H9 (cell line): ENCODE measurements at regions not wholly inside any gene's neighbourhood (a gene's known extent, or its start where the extent isn't known, plus 50 kb on each side); places are given as distances from the start of the nearest gene placed in this dataset.

ENCODE experiments used
- DNase-seq: peaks from one replicate; pipeline ENCODE4 v3.0.0-alpha.2; 2017
- H2AFZ ChIP-seq: one replicate; pipeline ENCODE4 v1.6.1; 2013; ENCODE audit warnings: mild to moderate bottlenecking, low read length, control low read depth, moderate library complexity
- H2AK5ac ChIP-seq: 2 replicates; pipeline ENCODE4 v1.6.1; 2013; ENCODE audit warnings: low read length, control low read depth, mixed read lengths; ENCODE audit not compliant: insufficient read length
- H2BK120ac ChIP-seq: one replicate; pipeline ENCODE4 v1.6.1; 2013; ENCODE audit warnings: low read depth, mild to moderate bottlenecking, low read length, control low read depth, inconsistent platforms; ENCODE audit not compliant: poor library complexity, severe bottlenecking
- H2BK12ac ChIP-seq: 2 replicates; pipeline ENCODE4 v1.6.1; 2013; ENCODE audit warnings: low read length, control low read depth, mixed read lengths, low read depth; ENCODE audit not compliant: insufficient read length
- H2BK15ac ChIP-seq: 2 replicates; pipeline ENCODE4 v1.6.1; 2013; ENCODE audit warnings: low read depth, low read length, control low read depth
- H2BK20ac ChIP-seq: one replicate; pipeline ENCODE4 v1.6.1; 2013; ENCODE audit warnings: low read depth, mild to moderate bottlenecking, low read length, control low read depth, inconsistent platforms; ENCODE audit not compliant: poor library complexity, severe bottlenecking
- H2BK5ac ChIP-seq: 2 replicates; pipeline ENCODE4 v1.6.1; 2013; ENCODE audit warnings: low read length, control low read depth, mixed read lengths; ENCODE audit not compliant: insufficient read length
- H3K14ac ChIP-seq: 2 replicates; pipeline ENCODE4 v1.6.1; 2013; ENCODE audit warnings: low read length, control low read depth; ENCODE audit not compliant: insufficient read depth
- H3K18ac ChIP-seq: 2 replicates; pipeline ENCODE4 v1.6.1; 2013; ENCODE audit warnings: low read depth, mild to moderate bottlenecking, mixed read lengths, low read length, control low read depth; ENCODE audit not compliant: insufficient read length
- H3K23ac ChIP-seq: 2 replicates; pipeline ENCODE4 v1.6.1; 2013; ENCODE audit warnings: low read length, control low read depth, mixed read lengths, low read depth; ENCODE audit not compliant: insufficient read length
- H3K23me2 ChIP-seq: 2 replicates; pipeline ENCODE4 v1.6.1; 2013; ENCODE audit warnings: low read depth, mild to moderate bottlenecking, mixed read lengths, low read length, control low read depth; ENCODE audit not compliant: insufficient read length, poor library complexity, severe bottlenecking
- H3K27ac ChIP-seq: 2 replicates; pipeline ENCODE4 v1.5.1; 2013; ENCODE audit warnings: low read length, control low read depth, mixed read lengths, low read depth; ENCODE audit not compliant: insufficient read length
- H3K27me3 ChIP-seq: 2 replicates; pipeline ENCODE4 v1.6.1; 2013; ENCODE audit warnings: low read length, control low read depth, inconsistent platforms; ENCODE audit not compliant: insufficient read depth
- H3K4ac ChIP-seq: 2 replicates; pipeline ENCODE4 v1.6.1; 2013; ENCODE audit warnings: low read depth, mild to moderate bottlenecking, control low read depth, inconsistent platforms, low read length, moderate library complexity
- H3K4me1 ChIP-seq: 2 replicates; pipeline ENCODE4 v1.6.1; 2013; ENCODE audit warnings: low read length, control low read depth, inconsistent platforms; ENCODE audit not compliant: insufficient read depth
- H3K4me2 ChIP-seq: 2 replicates; pipeline ENCODE4 v1.6.1; 2013; ENCODE audit warnings: low read length, control low read depth, mixed read lengths; ENCODE audit not compliant: insufficient read length, insufficient read depth
- H3K56ac ChIP-seq: 2 replicates; pipeline ENCODE4 v1.6.1; 2013; ENCODE audit warnings: low read depth, mild to moderate bottlenecking, mixed read lengths, low read length, control low read depth; ENCODE audit not compliant: insufficient read length
- H3K79me1 ChIP-seq: 2 replicates; pipeline ENCODE4 v1.6.1; 2013; ENCODE audit warnings: low read depth, mild to moderate bottlenecking, moderate library complexity, low read length, control low read depth, inconsistent platforms; ENCODE audit not compliant: insufficient read depth, poor library complexity, severe bottlenecking
- H3K79me2 ChIP-seq: 2 replicates; pipeline ENCODE4 v1.6.1; 2013; ENCODE audit warnings: low read length, control low read depth, inconsistent platforms; ENCODE audit not compliant: insufficient read depth
- H3K9ac ChIP-seq: 2 replicates; pipeline ENCODE4 v1.6.1; 2013; ENCODE audit warnings: low read length, control low read depth, mixed read lengths; ENCODE audit not compliant: insufficient read length; ENCODE audit errors: extremely low read depth
- H3K9me3 ChIP-seq: one replicate; pipeline ENCODE4 v1.6.1; 2013; ENCODE audit warnings: low read depth, low read length, inconsistent platforms; ENCODE audit not compliant: control insufficient read depth
- H3T11ph ChIP-seq: one replicate; pipeline ENCODE4 v1.6.1; 2013; ENCODE audit warnings: mild to moderate bottlenecking, low read length, control low read depth, inconsistent platforms
- H4K20me1 ChIP-seq: one replicate; pipeline ENCODE4 v1.6.1; 2013; ENCODE audit not compliant: control insufficient read depth, insufficient read length, insufficient read depth
- H4K5ac ChIP-seq: 2 replicates; pipeline ENCODE4 v1.6.1; 2013; ENCODE audit warnings: low read depth, mild to moderate bottlenecking, mixed read lengths, low read length, control low read depth; ENCODE audit not compliant: insufficient read length
- H4K8ac ChIP-seq: replicated peaks from 2 replicates; pipeline ENCODE4 v1.6.1; 2013; ENCODE audit warnings: low read length, control low read depth, mixed read lengths, low read depth; ENCODE audit not compliant: insufficient read length
- H4K91ac ChIP-seq: 2 replicates; pipeline ENCODE4 v1.6.1; 2013; ENCODE audit warnings: low read depth, mild to moderate bottlenecking, moderate library complexity, mixed read lengths, low read length, control low read depth; ENCODE audit not compliant: insufficient read length
- H3K27ac Mint-ChIP-seq, 3 experiments: 2 replicates in 2 of 3; 3 replicates in 1 of 3; pipeline ENCODE4 v1.8.0; 2020 to 2021; ENCODE audit warnings: mixed read lengths in 3 of 3, mild to moderate bottlenecking in 1 of 3, moderate library complexity in 1 of 3
- H3K27me3 Mint-ChIP-seq: 2 replicates; pipeline ENCODE4 v1.8.0; 2021; ENCODE audit warnings: low read depth, mild to moderate bottlenecking, moderate library complexity, mixed read lengths
- H3K36me3 Mint-ChIP-seq, 3 experiments: 2 replicates in 2 of 3; 3 replicates in 1 of 3; pipeline ENCODE4 v1.8.0; 2020 to 2021; ENCODE audit warnings: low read depth in 3 of 3, mixed read lengths in 3 of 3; ENCODE audit not compliant: insufficient read depth in 1 of 3
- H3K4me1 Mint-ChIP-seq, 2 experiments: 2 replicates each; pipeline ENCODE4 v1.8.0; 2020; ENCODE audit warnings: mixed read lengths in 2 of 2
- H3K4me3 Mint-ChIP-seq, 2 experiments: 2 replicates in 1 of 2; 3 replicates in 1 of 2; pipeline ENCODE4 v1.8.0; 2020 to 2021; ENCODE audit warnings: mild to moderate bottlenecking in 2 of 2, mixed read lengths in 2 of 2, moderate library complexity in 1 of 2
- H3K9me3 Mint-ChIP-seq, 2 experiments: 2 replicates in 1 of 2; 3 replicates in 1 of 2; pipeline ENCODE4 v1.8.0; 2020; ENCODE audit warnings: mild to moderate bottlenecking in 2 of 2, mixed read lengths in 2 of 2, moderate library complexity in 1 of 2
- WGBS: extraction: QIAGEN DNeasy Blood & Tissue Kit; methylation state at CpG from one replicate; pipeline ENCODE4 v1.1.7; 2013; ENCODE audit warnings: missing lambda C conversion rate, low lambda C conversion rate, mixed read lengths; ENCODE audit not compliant: insufficient read length; ENCODE audit errors: extremely low coverage; 5-methylcytosine and 5-hydroxymethylcytosine counted together
- TF ChIP-seq, protein P1 (sequence below): fragments of 200-600 bp; sonication (generic); conservative IDR thresholded peaks from 3 replicates; pipeline ENCODE4 v1.8.0; 2021; ENCODE audit warnings: antibody characterized with exemption, mild to moderate bottlenecking

DNA sequence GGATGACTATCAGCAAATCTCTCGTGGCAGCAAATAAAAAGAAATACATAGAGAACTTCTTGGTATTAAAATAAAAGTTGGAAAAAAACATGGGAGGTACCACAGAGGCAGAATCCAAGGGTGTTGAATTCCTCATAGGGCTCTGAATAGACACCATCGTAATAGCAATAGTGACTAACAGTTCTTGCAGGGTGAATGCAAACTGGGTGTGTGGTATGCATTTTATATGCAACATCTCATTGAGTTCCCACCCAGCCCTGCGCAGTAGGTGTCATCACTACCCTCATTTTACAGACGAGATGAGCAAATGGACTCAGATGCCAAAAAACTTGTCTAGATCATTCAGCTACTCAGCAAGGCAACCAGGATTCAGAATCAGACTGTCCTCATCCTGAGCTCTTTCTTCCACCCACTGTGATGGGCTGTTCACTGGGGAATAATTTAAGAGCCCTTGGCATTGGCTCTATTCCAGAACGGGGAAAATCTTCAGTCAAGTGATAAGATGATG is 354.6 kb upstream of the CDH11 start:
- Histone ChIP-seq H3K79me1 (no peaks in the 10 kb centered on the region), H3K27ac (no peak overlapping the region), H2BK5ac (no peak overlapping the region), H3K79me2 (no peaks in the 10 kb centered on the region), H4K5ac (no peak overlapping the region), H3K4me1 (no peaks in the 10 kb centered on the region; the same call in 1 of the 2 replicates), H2AFZ (no peak overlapping the region), H2BK20ac (no peak overlapping the region), H3K56ac (no peak overlapping the region), H3K23me2 (no peaks in the 10 kb centered on the region), H3K27me3 (no peaks in the 10 kb centered on the region), H3K9me3 (no peaks in the 10 kb centered on the region), H3K18ac (no peak overlapping the region), H3K4me2 (no peak overlapping the region), H4K20me1 (no peaks in the 10 kb centered on the region), H2BK15ac (no peak overlapping the region), H3K4ac (no peak overlapping the region), H3K9ac (no peak overlapping the region), H4K91ac (no peak overlapping the region), H3K14ac (no peak overlapping the region), H4K8ac (no peak overlapping the region), H3K23ac (no peak overlapping the region), H2BK120ac (no peak overlapping the region), H2AK5ac (no peak overlapping the region), H2BK12ac (no peak overlapping the region), H3T11ph (no peak overlapping the region)
- Mint-ChIP-seq H3K27ac (no peak overlapping the region), H3K36me3 (no peaks in the 10 kb centered on the region), H3K4me3 (no peak overlapping the region), H3K9me3 (no peaks in the 10 kb centered on the region), H3K4me1 (peaks cover 9 to 24% of the 10 kb centered on the region in 2 experiments), H3K27me3 (peaks cover 5% of the 10 kb centered on the region; the same call in 1 of the 2 replicates)
- TF ChIP-seq, protein P1, sequence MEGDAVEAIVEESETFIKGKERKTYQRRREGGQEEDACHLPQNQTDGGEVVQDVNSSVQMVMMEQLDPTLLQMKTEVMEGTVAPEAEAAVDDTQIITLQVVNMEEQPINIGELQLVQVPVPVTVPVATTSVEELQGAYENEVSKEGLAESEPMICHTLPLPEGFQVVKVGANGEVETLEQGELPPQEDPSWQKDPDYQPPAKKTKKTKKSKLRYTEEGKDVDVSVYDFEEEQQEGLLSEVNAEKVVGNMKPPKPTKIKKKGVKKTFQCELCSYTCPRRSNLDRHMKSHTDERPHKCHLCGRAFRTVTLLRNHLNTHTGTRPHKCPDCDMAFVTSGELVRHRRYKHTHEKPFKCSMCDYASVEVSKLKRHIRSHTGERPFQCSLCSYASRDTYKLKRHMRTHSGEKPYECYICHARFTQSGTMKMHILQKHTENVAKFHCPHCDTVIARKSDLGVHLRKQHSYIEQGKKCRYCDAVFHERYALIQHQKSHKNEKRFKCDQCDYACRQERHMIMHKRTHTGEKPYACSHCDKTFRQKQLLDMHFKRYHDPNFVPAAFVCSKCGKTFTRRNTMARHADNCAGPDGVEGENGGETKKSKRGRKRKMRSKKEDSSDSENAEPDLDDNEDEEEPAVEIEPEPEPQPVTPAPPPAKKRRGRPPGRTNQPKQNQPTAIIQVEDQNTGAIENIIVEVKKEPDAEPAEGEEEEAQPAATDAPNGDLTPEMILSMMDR, result no peak
- DNase-seq, result no peak
- no CpG with 5 or more reads among the region's 5 CpGs for WGBS
